NCI-H1048 (cell line): ENCODE measurements at regions not wholly inside any gene's neighbourhood (a gene's known extent, or its start where the extent isn't known, plus 50 kb on each side); places are given as distances from the start of the nearest gene placed in this dataset.
"Not testable (repeated sequence)": the region's sequence is repeated elsewhere in the genome, so short reads cannot be mapped to it uniquely, and the experiment has no call there.

Source experiments
- DNase-seq: peaks from one replicate; lab custom pipeline; 2025; lab: John Stamatoyannopoulos, UW

- DNase-seq: no peak
Observed at GRCh38 chr4:181106398-181106797, 1136.8 kb upstream of the TENM3 start.

DNA sequence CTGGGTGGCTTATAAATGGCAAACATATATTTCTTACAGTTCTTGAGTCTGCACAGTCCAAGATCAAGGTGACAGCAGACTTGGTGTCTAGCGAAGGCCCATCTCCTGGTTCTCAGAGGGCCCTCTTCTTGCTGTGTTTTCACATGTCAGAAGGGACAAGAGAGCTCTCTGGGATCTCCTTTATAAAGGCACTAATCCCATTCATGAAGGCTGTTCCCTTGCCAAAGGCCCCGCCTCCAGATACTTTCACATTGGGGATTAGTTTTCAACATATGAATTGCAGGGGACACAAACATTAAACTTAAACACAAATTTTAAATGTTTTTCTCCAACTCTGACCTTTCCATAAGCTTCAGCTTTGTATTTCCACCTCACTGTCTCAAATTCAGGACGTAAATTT lies 1135.0 kb upstream of the TENM3 start:
- no peak for DNase-seq

- no peak for DNase-seq
Observed at GRCh38 chr4:181119186-181119585, 1124.0 kb upstream of the TENM3 start.

DNA sequence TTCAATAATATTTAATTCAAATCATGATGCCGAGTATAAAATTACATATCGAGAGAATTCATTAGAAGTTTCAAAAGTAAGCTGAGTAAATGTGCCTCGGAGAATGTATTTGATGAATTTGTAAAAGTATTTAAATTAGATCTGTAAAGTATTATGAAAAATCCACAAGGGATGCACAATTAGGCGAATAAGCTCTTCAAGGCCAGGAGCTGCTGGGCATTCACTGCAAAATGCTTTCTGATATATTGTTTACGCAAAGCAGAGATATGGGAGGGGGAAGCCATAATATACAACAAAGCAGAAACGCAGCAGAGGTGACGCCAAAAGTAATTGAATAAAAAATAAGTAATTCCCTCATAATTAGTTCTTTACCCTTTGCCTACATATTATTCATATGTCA lies 1121.5 kb upstream of the TENM3 start:
- no peak for DNase-seq

- DNase-seq: no peak
Observed at GRCh38 chr4:181127171-181127570, 1116.0 kb upstream of the TENM3 start.

DNA sequence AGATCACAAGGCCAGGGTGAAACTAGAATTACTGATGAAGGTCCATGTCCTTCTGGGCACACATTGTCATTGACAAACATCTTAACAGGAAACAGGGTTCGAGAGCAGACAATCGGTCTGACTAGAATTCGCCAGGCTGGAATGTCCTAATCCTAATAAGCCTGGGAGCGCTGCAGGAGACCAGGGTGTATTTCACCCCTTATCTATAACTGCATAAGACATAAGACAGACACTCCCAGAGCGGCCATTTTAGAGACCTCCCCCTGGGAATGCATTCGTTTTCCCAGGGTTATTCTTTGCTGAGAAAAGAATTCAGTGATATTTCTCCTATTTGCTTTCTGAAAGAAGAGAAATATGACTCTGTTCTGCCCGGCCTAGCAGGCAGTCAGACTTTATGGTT lies 1112.9 kb upstream of the TENM3 start:
- DNase-seq: not testable (repeated sequence)

- DNase-seq: no peak
Observed at GRCh38 chr4:181137351-181137750, 1105.9 kb upstream of the TENM3 start.

DNA sequence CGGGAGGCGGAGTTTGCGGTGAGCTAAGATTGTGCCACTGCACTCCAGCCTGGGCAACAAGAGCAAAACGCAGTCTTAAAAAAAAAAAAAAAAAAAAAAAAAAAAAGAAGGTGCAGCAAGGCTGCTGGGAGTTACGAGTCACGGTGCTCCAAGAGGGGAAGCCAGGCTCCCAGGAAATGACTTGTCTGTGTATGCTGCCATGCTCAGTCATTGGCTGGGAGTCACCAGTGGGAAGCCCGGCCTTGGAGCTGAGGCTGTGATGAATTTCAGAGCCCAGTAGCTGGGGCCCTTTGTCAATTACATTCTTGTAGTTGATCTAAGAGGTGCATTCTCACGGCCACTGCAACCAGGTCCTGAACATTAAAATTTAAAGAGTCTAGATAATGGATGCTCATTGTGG lies 1105.1 kb upstream of the TENM3 start:
- DNase-seq: no peak

- no peak for DNase-seq
Observed at GRCh38 chr4:181140037-181140603, 1103.1 kb upstream of the TENM3 start.

DNA sequence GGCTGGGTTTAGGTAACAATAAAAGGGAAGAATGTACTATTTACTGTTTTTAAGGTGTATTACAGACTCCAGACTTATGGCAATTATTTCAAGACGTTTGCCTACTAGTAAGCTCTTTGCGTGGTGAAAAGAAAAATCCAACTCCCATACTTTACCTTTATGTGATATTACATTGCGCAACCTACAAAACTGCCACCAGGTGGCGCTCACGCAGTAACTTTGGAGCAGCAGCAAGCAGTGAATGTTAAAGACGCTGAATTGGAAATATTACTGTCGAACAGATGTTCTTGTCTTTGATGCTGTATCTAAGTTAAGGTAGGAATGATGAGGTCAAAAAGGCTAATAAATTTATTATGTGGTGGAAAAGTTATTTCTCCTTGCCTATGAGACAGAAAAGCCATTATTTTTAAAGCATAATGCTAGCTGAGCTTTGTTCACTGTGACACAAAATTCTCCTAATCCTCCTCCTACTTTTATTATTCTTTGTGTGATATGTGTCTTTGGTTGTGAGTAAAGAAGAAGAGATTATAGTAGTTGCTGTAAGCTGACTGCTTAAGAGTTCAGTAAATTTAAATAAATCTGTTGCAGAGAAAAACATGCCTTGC lies 1099.8 kb upstream of the TENM3 start:
- DNase-seq: peak; percentile 16

DNA sequence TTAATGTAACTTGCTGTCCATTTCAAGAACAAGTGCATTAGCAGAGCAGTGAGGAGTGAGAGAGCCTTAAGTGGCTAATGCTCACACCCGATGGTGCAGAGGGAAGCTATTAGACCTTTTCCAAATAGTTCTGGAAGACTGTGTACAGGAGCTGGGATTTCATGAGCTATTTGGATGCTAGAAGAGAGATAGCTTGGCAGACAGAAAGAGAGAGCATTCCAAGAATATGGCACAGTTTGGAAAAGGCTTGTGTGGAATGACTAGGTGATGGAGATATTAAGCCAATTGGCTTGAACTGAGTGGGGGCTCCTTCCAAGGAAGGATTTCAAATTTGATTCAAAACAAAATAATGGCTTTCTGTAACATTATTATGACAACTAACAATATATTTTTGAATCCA lies 1097.2 kb upstream of the TENM3 start:
- no peak for DNase-seq

- no peak for DNase-seq
Observed at GRCh38 chr4:181147416-181147951, 1095.7 kb upstream of the TENM3 start.

DNA sequence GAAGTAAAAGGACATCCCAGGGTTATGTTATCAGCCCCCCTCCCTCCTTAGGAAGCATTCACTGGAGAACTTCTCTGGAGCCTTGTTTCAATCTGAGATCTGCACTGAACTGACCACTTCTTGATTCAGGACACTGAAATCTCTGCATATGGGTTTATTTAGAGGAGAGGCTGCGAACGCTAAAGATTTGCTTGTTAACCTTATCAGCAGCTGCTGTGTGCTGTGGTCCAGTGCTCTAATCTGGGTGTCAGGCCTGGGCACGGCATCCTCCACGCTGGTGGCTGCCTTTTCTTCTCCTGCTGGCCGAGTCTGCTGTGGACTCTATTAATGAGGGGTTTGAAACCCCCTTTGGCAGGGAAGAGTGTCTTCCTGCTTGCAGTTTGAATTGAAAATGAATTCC lies 1094.7 kb upstream of the TENM3 start:
- no peak for DNase-seq

- DNase-seq: peak; percentile 36
Observed at GRCh38 chr4:181150191-181150590, 1093.0 kb upstream of the TENM3 start.

GRCh38 chr4:181151856-181152255 lies 1091.3 kb upstream of the TENM3 start:
- no peak for DNase-seq

- DNase-seq: no peak
Observed at GRCh38 chr4:181157647-181158046, 1085.6 kb upstream of the TENM3 start.

DNA sequence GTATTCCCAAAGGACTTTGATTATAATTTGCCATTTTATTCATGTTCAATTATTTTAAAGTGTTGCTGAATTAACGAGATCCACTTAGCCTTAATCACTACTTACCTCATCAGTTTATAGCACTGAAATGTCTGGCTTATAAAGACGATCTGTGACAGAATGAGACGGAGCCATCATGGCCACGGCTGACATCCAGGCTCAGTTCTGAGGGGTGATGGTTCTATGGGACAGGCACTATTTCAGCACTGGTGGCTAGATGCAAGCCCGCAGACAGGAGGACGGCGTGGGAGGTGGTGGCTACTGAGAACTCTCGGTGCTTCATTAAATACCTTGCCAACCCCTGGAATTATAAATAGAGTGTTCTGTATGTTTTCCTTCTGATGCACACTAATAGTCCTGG lies 1084.2 kb upstream of the TENM3 start:
- no peak for DNase-seq

GRCh38 chr4:181161669-181162068 lies 1081.5 kb upstream of the TENM3 start:
- no peak for DNase-seq

DNA sequence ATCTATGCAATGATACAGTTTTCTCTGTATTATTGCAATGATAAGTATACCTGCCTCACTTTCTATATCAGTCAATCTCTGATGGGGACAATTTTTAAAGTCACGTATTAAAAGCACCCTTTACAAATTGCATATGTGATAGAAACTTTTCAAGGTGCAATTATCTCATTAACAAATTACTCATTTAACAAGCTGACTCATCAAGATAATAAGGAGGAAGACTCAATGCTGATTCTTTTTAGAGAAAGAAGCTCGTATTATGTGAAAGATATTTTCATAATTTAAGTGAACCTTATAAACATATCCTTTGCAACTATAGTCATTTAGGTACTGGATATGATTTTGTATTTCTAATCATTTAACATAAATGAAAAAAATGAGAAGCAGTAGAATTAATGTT lies 1080.9 kb upstream of the TENM3 start:
- no peak for DNase-seq

- no peak for DNase-seq
Observed at GRCh38 chr4:181162676-181163075, 1080.5 kb upstream of the TENM3 start.

- DNase-seq: no peak
Observed at GRCh38 chr4:181166742-181167399, 1076.3 kb upstream of the TENM3 start.

DNA sequence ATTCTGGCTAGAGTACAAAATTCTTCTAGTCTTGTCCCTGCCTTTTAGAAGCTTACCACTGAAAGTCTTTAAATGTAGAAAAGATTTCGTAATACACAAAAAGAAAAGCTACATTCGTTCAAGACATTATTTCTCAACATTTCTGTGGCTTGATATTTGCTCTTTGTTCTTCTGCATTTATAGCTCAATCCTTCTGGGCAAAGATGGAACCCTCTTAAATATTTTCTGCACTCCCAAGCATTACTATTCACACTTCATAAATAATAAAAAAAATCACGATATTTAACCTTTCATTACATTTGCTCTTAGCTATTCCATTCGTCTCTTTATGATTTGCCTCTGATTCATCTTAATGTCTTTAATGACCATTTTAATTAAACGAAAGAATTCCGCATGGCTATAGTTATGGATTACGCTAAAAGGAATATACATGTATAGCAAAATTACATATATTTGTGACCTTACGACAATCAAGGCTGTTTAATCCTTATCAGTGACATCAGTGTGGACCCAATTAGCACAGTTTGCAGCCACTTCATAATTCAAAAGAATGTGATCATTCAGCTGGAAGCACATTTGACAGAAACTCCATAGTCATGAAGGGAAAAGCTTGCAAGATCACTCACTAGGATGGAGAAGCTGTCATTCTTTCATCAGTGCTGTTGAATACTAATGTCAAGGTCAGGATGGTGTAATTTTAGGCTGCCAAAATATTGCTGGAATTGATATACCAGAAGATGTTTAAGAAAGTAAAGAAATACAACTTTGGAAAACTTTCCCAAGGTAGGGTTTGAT lies 1075.0 kb upstream of the TENM3 start:
- no peak for DNase-seq

DNA sequence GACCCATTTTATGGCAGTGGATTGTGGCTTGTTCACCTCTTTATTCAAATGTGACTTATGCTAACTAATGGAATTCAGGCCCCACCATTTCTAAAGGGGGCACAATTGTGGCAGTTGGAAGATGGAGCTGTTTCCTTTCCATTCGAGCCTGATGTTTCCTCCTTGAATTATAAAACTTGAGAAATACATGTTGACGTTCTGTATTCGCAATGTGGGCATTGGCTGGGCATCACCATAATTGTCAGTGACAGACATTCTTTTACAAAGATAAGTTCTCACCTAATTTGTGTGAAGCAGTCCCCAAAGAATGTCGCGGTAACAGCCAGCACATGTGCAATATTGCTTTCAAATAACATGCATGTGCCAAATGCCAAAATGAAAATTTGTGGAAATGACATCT lies 1070.2 kb upstream of the TENM3 start:
- DNase-seq: no peak
